Endothelial cell of umbilical vein (primary cell): ENCODE measurements at regions not wholly inside any gene's neighbourhood (a gene's known extent, or its start where the extent isn't known, plus 50 kb on each side); places are given as distances from the start of the nearest gene placed in this dataset.

Source experiments
- BruUV-seq: library from RNA; stranded (reverse); fragments of 400-500 nt; replicated peaks from 2 replicates; lab custom pipeline; 2021; lab: Mats Ljungman, UMichigan
- CTCF ChIA-PET: fragments of 300-600, 350-600 bp; sonication (Branson Sonifier 250); formaldehyde crosslinking; loops from one replicate; lab custom pipeline; 2021; ENCODE audit warnings: antibody characterized with exemption, inconsistent platforms; lab: Charles Lee
- POLR2A ChIA-PET: fragments of 300-600, 350-600 bp; sonication (Branson Sonifier 250); formaldehyde crosslinking; loops from one replicate; lab custom pipeline; 2021; ENCODE audit warnings: antibody characterized with exemption, inconsistent platforms; lab: Charles Lee
- DNase-seq: peaks from one replicate; pipeline ENCODE4 v3.0.0-alpha.2; 2011; ENCODE audit warnings: low read depth, low spot score
- FAIRE-seq: peaks from 2 replicates; lab custom pipeline; 2011; peaks lifted over from hg19 to GRCh38; lab: Jason Lieb, UNC
- H2AFZ ChIP-seq: 2 replicates; pipeline ENCODE4 v1.6.0; 2012; ENCODE audit warnings: low read depth, low read length, control low read depth, inconsistent platforms
- H3K27ac ChIP-seq: 2 replicates; pipeline ENCODE4 v1.5.1; 2011; ENCODE audit warnings: low read depth, mild to moderate bottlenecking, control low read depth, low read length, moderate library complexity; ENCODE audit not compliant: insufficient read depth
- H3K27me3 ChIP-seq, 2 experiments: 2 replicates each; pipeline versions ENCODE4 v1.6.0 to v1.6.1; 2011; ENCODE audit warnings: low read length in 2 of 2, mixed read lengths in 1 of 2; ENCODE audit not compliant: control insufficient read depth in 2 of 2, insufficient read depth in 2 of 2
- H3K36me3 ChIP-seq, 2 experiments: 2 replicates in 1 of 2; 3 replicates in 1 of 2; pipeline ENCODE4 v1.5.1; 2011; ENCODE audit warnings: low read length in 2 of 2, mild to moderate bottlenecking in 1 of 2, moderate library complexity in 1 of 2; ENCODE audit not compliant: control insufficient read depth in 2 of 2, insufficient read depth in 2 of 2; ENCODE audit errors: extremely low read depth in 1 of 2
- H3K4me1 ChIP-seq: 3 replicates; pipeline ENCODE4 v1.5.1; 2011; ENCODE audit warnings: mild to moderate bottlenecking, low read length; ENCODE audit not compliant: control insufficient read depth, insufficient read depth; ENCODE audit errors: extremely low read depth
- H3K4me2 ChIP-seq: 2 replicates; pipeline ENCODE4 v1.6.1; 2011; ENCODE audit warnings: low read length, control low read depth, mixed read lengths; ENCODE audit not compliant: insufficient read depth
- H3K4me3 ChIP-seq, 3 experiments: fragments of 200-600 bp in 1 of 3; sonication (generic), shearing (Covaris generic) in 1 of 3; replicated peaks in 1 of 3; 2 replicates each; pipeline ENCODE4 v1.5.1; 2011 to 2016; ENCODE audit warnings: control low read depth in 3 of 3, low read length in 3 of 3, mild to moderate bottlenecking in 2 of 3, inconsistent platforms in 1 of 3, low read depth in 1 of 3, moderate library complexity in 1 of 3; ENCODE audit not compliant: insufficient read depth in 1 of 3
- H3K79me2 ChIP-seq: 2 replicates; pipeline ENCODE4 v1.6.0; 2012; ENCODE audit warnings: low read length, inconsistent platforms; ENCODE audit not compliant: control insufficient read depth, insufficient read depth
- H3K9ac ChIP-seq: replicated peaks from 2 replicates; pipeline ENCODE3; 2011; ENCODE audit warnings: low read length, control low read depth; ENCODE audit not compliant: insufficient read depth; ENCODE audit errors: extremely low read depth
- H3K9me1 ChIP-seq: replicated peaks from 3 replicates; pipeline ENCODE4 v1.6.0; 2011; ENCODE audit warnings: mild to moderate bottlenecking, low read length; ENCODE audit not compliant: control insufficient read depth, insufficient read depth; ENCODE audit errors: extremely low read depth
- H3K9me3 ChIP-seq: replicated peaks from 2 replicates; pipeline ENCODE4 v1.5.1; 2012; ENCODE audit warnings: low read length, inconsistent platforms; ENCODE audit not compliant: control insufficient read depth, insufficient read depth
- H4K20me1 ChIP-seq: replicated peaks from 2 replicates; pipeline ENCODE3; 2011; ENCODE audit warnings: mild to moderate bottlenecking, low read length; ENCODE audit not compliant: control insufficient read depth, insufficient read depth; ENCODE audit errors: extremely low read depth
- CTCF ChIP-seq, 2 donors: IDR thresholded peaks; 1 replicate in 1 of 2; 2 replicates in 1 of 2; pipeline ENCODE4 v1.5.1; 2011; ENCODE audit warnings: low read length in 2 of 2, mild to moderate bottlenecking in 2 of 2, moderate library complexity in 2 of 2, control low read depth in 1 of 2, inconsistent platforms in 1 of 2, low read depth in 1 of 2; ENCODE audit not compliant: insufficient read depth in 1 of 2; ENCODE audit errors: extremely low read depth in 1 of 2
- EZH2 ChIP-seq: IDR thresholded peaks from 2 replicates; pipeline ENCODE4 v1.6.1; 2012; ENCODE audit warnings: borderline replicate concordance, low read depth, mild to moderate bottlenecking, moderate library complexity, low read length, inconsistent platforms; ENCODE audit not compliant: severe bottlenecking
- FOS ChIP-seq: IDR thresholded peaks from 2 replicates; pipeline ENCODE4 v1.6.1; 2011; ENCODE audit warnings: mild to moderate bottlenecking, low read length, moderate library complexity, borderline replicate concordance; ENCODE audit not compliant: insufficient read depth
- GATA2 ChIP-seq: IDR thresholded peaks from 2 replicates; pipeline ENCODE4 v1.7.0; 2011; ENCODE audit warnings: low read depth, mild to moderate bottlenecking, moderate library complexity, mixed read lengths, low read length; ENCODE audit not compliant: insufficient read length, insufficient read depth
- JUN ChIP-seq: IDR thresholded peaks from 2 replicates; pipeline ENCODE4 v1.6.1; 2011; ENCODE audit warnings: borderline replicate concordance, low read depth; ENCODE audit not compliant: insufficient read length, insufficient read depth
- MAX ChIP-seq: IDR thresholded peaks from 2 replicates; pipeline ENCODE4 v1.6.1; 2011; ENCODE audit not compliant: insufficient read depth, insufficient read length
- MYC ChIP-seq: IDR thresholded peaks from one replicate; pipeline ENCODE4 v1.6.1; 2011; ENCODE audit warnings: mild to moderate bottlenecking, low read depth, low read length
- POLR2A ChIP-seq: IDR thresholded peaks from 2 replicates; pipeline ENCODE4 v1.6.1; 2012; ENCODE audit warnings: low read depth, mild to moderate bottlenecking, control low read depth, low read length
- POLR2AphosphoS5 ChIP-seq: IDR thresholded peaks from 2 replicates; pipeline ENCODE4 v1.6.1; 2012; ENCODE audit warnings: low read depth, mild to moderate bottlenecking, control low read depth, low read length, moderate library complexity; ENCODE audit not compliant: insufficient read depth
- dilution Hi-C: fragments of 300-500 bp; cut with MboI; formaldehyde crosslinking; loops from one replicate; pipeline ENCODE4 v1.15.0; 2019; ENCODE audit warnings: low sequenced_read_pairs; ENCODE audit not compliant: extremely low pct_ligation_motif_present
- intact Hi-C: fragments of 100-400 bp; cut with micrococcal nuclease; formaldehyde crosslinking; loops from one replicate; pipeline ENCODE4 v1.10.0; 2022

GRCh38 chr1:182331387-182331786 is 60.2 kb downstream of the GLUL start:
- intact Hi-C loops, result no loop called here
- Histone ChIP-seq H3K27me3 (no peaks in the 10 kb centered on the region), H3K9me3 (no peaks in the 10 kb centered on the region), H3K79me2 (no peaks in the 10 kb centered on the region), H3K4me1 (no peaks in the 10 kb centered on the region), H3K9me1 (no peaks in the 10 kb centered on the region), H2AFZ (no peak overlapping the region), H3K9ac (no peak overlapping the region), H4K20me1 (no peaks in the 10 kb centered on the region), H3K4me2 (no peak overlapping the region), H3K4me3 (no peak overlapping the region), H3K27ac (no peak overlapping the region), H3K36me3 (no peaks in the 10 kb centered on the region)
- POLR2A ChIA-PET, result no interaction called here
- no peak for FAIRE-seq
- no peak for TF ChIP-seq CTCF (IDR thresholded peaks at IDR 0.05; ENCODE audit: extremely low read depth in 1 of 2, insufficient read depth in 1 of 2, low read depth in 1 of 2, low read length in 2 of 2)
- no peak for TF ChIP-seq JUN
- TF ChIP-seq POLR2AphosphoS5, result no peak
- no peak for TF ChIP-seq MAX
- TF ChIP-seq GATA2, result no peak
- TF ChIP-seq FOS, result no peak
- TF ChIP-seq MYC, result no peak
- TF ChIP-seq EZH2, result no peak
- TF ChIP-seq POLR2A, result no peak
- CTCF ChIA-PET, result no interaction called here
- BruUV-seq, result no TSS peak
- dilution Hi-C loops, result no loop called here
- no peak for DNase-seq
